ENCODE measurements at regions not wholly inside any gene's neighbourhood (a gene's known extent, or its start where the extent isn't known, plus 50 kb on each side); places are given as distances from the start of the nearest gene placed in this dataset.

DNA sequence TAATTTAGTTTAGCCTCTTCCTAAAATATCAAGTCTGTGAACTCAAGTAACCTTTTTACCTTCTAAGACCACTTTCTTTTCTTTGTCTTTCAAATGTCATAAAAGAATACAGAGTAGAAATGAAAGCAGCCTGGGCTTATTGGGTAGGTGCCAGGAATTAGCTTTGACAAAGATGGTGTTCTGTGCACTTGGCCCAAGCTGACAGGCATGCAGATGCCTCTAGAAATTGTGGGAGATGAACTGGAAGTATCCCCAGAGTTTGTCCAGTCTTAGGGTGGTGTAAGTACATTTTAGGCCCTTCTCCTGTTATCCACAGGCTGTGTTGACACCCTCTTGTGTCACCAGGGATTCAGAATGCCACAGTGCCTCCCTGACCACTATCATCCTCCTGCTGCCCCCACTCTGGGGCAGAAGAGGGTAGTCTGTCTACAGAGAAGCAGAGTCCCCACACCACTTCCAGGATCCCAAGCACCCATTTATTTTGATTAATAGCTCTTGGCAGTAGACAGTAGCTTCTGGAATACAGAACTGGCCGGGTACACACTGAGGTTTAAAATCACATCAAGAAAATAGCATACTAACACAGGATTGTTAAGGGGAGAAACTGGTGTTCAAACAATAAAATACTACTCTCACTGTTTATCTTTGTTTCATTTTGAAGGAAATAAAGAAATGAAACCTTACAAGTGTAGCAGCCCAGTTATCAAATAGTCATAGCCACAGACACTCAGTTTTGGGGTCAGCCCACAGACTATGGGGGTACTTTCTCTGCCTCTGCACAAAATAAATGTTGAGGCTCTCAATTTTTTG, 343.2 kb downstream of the KCNRG start:
- no peak for DNase-seq (ENCODE audit: low spot score)

DNA sequence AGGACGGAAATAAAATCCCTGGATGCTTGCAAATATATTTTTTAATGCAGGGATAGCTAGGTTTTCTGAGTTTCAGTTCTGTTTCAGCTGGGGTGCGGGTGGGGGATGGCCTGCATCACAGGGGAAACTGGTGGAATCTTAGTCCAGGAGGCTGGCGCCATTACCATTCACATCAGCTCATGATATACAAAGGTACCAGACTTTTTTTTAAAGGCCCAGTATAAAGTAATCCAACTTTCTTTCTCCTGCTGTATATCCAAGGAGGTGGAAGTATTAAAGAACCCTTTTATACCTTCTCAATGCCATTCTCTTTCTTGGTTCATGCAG, 343.8 kb downstream of the KCNRG start:
- no peak for DNase-seq (ENCODE audit: low spot score)

DNA sequence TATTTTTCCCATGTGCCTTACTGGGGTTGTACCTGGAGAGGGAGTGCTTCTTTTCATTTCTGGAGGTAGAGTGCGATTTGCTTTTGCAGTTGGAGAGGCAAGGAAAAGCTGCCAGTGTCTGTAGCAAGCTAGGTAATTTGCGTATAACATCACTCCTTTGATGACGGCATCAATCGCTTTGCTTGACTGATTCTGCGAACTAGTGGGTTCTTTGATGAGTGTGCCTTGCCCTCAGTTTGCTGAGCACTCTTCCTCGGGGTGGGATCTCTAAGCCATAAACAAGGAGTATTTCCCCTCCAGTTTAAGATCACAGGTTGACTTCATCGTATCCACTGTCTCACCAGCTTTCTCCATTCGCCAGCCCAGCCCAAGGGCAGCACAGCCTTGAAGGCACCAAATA, 344.5 kb downstream of the KCNRG start:
- no peak for DNase-seq (ENCODE audit: low spot score)

DNA sequence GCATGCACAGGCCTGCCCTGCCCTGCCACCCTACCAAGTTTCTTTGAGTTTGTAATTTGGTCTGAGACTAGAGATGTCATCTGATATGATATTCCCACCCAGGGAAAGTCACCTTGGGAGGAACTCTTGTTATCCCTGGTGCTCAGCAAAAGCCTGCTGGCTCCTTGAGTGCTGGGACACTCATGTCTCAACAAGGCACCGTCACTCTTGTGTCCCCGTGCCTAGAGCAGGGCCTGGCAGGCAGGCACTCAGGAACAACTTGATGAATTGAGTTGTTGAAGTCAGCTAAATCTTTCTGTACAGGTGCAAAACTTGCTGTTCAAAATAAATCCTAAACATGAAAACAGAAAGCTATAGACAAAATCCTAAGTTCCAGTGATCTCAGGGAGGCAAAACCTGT, 345.4 kb downstream of the KCNRG start:
- DNase-seq (ENCODE audit: low spot score): no peak

DNA sequence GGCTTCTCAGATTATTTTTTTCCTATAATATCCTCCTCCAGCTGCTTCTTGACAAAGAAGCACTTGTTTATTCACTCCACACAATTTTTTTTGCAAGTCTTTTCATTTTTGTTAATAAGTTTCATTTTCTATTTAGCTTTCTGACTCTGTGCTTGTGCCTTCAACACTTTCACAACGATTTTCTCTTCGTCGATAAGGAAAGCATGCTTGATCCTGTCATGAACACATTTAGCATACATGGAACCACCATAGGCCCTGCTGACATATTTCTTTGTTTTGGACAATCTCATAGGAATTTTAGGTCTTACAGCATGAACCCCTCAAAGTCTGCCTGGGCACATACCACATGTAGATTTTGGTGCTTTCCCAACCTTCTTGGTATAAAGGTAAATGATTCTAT, 346.0 kb downstream of the KCNRG start:
- no peak for DNase-seq (ENCODE audit: low spot score)

DNA sequence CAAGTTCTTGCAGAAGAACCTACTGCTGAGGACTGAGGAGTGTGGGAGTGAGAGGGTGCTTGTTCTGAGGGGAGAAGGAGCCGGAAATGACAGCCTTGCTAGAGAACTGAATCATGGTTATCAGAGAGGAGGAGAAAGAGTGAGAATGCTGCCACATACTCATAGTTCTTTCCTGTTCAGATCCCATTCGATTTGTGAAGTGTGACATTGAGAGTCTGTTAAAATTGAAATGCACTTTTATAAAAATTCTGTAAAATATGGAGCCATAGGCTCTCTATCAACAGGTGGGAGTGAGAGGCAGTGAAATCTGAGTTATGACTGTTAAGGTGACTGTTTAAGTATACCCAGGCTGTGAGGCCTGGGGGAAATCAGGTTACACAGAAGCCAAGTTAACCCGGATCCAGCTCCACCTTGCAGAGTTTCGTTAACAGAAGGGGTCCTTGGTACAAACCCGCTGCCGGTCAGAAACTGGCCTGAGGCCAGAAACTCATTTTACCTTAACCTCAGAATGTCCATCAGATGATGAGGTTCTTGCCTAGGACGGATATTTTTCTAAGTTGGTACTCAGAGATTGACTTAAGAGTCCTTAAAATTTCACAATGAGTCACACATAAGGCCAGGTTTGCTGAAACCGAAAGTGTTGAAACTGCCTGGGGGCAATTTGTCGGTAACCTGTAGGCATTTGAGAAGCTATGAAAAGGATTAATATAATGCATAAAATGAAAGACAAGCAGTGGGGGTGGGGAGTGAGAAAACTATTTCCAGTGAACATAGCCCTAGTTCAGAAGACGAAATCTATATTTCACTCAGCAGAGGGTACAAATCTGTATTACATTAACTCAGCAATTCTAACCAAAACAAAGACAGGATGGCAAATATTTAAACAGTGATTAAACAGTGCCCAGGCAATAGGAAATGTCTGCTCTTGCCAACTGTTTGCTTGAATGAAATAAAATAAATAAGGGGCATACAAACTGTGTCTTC, 350.5 kb downstream of the KCNRG start:
- no peak for DNase-seq (ENCODE audit: low spot score)

DNA sequence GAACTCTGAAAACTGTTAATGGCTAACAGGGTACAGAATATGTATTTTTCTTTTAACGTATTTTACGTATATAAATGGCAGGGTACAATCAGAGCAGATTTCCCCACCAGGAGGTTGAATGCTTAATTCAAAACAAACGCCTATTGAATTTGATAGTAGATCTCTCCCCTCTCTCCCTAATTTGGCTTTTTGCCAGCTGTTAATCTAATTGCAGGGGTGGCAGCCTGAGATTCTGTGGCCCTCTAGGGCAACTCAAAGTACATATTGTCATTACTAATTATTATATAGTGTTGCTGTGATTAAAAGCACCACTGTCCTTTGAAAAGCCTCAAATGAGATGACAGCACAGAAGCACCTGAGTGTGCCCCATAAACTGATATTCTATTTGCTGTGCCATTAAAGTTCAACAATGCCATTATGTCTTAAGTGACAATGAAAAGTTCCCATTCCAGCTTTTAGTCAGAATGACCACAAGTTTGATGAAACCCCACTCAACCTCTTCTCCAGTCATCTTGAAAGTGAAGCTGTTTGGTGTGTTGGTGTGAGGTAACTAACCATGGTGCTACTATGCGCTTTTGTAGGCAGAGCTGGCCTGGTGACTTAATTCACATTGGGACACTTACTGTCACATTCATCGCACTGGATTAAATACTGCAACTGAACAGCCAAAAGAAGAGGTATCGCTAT, 351.4 kb downstream of the KCNRG start:
- no peak for DNase-seq (ENCODE audit: low spot score)

DNA sequence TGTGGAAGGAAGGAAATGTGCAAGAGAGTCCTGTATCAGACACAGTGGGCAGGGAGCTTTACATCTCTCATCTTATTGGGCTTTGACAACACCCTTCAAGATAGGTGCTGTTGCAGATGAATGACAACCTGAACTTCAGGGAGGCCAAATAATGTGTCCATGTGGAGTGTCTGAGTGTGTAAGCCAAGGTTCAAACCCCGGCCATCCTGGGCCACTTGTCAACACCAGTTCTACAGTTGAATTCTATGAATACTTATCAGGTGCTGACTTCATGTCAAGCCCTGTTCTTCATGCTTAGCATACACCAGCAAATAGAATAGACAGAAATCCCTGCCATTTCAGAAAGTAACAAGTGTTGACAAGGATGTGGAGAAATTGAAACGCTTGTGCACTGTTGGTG, 354.4 kb downstream of the KCNRG start:
- no peak for DNase-seq (ENCODE audit: low spot score)

DNA sequence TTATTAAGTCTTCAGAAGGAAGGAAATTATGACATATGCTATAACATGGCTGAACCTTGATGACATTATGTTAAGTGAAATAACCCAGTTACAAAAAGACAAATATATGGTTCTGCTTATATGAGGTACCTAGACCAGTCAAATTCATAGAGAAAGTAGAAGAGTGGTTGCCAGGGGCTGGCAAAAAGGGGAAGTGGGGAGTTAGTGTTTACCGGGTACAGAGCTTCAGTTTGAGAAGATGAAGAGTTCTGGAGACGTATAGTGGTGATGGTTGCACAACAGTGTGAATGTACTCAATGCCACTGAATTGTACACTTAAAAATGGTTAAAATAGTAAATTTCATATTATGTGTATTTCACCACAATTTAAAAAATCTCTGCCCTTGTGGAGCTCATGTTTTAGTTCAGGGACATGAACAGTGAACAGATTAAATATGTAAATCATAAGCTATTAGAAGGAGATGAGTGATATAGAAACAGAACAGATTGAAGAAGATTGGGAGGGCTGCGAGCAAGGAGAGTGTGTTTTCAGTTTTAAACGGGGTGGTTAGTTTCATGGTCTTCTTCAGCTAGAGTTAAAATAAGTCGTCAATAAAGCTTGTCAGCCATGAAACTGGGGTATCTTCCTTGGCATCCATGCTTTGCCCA, 355.2 kb downstream of the KCNRG start:
- peak; percentile 55 for DNase-seq (ENCODE audit: low spot score)

DNA sequence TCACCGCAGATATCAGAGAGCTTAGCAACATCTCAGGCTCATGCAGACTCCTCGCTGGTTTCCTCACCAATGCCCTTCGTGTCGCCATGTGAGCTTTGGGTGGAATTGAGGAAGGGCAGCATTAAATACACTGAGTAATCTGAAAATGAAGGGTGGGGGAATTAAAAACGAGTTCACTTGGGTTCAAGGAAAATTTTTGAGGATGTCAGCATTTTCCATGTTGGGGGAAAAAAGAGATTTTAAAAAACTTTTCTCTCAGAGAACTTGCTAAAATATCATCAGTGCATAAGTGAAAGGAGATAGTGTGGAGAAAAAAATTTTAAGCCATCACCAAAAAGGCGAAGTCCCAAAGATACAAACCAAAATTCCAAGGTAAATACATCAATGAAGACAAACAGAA, 359.3 kb downstream of the KCNRG start:
- no peak for DNase-seq (ENCODE audit: low spot score)

DNA sequence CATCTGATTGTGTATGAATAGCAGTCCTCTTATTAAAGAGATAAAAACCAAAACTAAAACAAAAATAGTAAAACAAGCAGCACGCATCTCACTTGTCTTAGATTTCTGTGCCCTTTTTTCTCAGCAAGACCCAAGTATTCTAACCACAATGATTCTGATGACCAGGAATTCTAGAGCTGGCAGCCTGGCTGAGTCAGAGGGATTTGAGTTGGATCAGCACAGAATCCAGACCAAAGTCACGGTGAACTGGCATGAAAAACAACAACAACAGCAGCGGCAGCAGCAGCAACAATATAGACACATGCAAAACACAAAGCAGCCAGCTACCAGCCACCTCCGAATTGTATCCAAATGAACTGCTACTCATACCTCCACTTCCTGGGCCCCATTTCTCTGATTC, 360.5 kb downstream of the KCNRG start:
- no peak for DNase-seq (ENCODE audit: low spot score)

DNA sequence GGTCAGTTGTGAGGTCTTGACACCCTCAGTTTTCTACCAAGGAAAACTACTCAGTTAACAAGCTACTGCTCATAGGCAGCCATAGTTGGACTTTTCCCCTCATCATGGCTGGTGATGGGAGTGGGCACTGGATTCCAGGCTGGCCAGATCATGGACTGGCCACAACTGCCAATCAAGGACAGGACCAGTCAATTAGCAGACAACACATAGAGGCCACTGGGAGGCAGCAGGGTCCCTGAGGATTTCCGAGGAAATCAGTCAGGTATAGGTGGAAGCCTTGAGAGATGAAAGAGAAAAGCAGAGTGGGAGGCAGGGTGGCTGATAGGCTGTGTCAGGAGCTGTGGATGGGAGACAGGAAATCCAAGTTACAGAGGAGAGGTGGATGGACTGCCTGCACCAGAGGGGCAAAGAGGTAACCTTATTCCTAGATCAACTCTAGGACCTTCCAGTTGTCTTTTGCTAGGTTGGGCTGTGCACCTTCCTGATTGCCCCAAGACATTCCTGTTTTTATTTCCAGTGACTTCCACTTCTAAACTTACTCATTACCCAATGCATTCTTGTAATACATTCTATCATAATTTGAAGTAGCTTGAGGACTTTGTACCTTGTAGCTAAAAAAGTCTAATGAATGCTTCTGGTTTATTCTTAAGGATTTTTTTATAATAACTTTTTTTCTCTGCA, 361.8 kb downstream of the KCNRG start:
- DNase-seq (ENCODE audit: low spot score): no peak

DNA sequence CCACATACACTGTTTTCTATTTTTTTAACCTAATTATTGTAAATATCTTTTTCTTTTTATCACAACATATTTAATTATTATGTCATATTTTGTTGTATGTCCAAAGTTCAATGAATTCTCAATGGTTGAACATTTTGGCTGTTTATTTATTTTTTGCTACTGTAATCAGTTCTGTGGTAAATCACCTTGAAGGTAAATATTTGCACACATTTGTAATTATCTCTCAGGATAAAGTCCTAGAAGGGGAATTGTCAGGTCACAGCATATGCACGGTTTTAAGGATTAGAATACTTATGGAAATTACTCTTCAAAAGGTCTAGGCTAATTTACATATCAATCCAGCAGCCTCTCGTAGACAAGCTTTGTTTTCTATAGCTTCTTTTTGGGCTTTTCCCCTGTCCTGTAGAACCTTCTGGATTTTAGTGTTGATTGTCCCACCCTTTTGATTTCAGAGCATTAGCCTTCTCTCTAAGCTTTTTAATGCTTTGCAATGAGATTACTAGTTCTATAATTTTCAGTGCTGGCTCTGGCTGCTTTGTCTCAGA, 362.6 kb downstream of the KCNRG start:
- no peak for DNase-seq (ENCODE audit: low spot score)

DNA sequence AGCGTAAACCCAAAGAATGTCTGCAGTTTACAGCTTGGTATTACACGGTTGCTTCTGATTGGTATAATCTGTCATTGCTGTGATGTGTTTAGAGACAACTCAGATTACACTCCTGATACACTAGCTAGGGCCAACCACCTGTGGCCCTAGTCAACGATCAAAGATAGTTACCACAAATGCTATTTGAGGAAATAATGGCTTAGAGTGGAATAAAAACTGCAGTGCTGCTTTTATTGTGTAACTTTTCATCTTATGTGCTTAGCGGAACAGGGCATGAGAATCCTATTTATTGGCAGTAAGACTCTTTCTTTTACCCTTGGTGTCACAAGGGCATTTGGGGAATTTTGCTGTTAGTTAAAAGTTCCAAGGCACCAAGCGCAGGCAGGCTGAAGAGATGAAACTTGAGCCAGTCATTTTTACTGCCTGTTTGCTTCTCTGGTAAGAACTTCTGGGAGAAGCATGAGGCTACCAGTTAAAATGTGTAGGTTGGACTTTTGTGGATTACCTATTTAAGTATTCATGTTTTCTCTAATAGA, 363.3 kb downstream of the KCNRG start:
- no peak for DNase-seq (ENCODE audit: low spot score)

DNA sequence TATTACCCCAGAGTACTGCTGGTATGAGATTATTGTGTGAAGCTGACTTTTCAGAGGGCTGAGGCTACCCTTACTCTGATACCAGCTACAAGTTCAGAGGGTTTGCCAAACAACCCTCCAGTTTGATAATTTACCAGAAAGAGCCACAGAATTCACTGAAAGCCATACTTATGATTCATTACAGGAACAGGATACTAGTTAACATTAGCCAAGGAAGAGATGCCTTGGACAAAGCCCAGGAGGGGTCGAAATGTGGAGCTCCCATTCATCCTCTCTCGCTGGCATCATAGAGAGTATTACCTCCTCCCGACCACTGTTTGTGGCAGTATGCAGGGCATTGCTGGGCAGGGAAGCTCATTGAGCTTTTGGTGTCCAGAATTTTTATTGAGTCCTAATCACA, 364.3 kb downstream of the KCNRG start:
- no peak for DNase-seq (ENCODE audit: low spot score)

DNA sequence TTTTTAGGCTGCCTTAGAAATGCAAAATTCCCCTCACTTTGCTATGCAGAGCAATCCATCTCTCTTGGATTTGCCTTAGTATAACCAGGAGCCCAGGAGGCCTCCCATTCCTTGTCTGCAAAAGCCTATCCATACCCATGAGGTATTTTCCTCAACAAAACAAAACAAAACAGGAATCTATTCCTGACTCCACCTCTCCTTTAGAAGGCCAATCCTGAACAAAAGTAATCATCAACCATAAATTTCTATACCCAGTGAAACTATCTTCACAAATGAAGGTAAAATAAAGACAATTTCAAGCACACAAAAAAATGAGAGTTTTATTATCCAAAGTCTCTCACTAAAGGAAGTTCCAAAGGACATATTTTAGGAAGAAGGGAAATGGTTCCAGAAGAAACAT, 365.7 kb downstream of the KCNRG start:
- DNase-seq (ENCODE audit: low spot score): no peak

DNA sequence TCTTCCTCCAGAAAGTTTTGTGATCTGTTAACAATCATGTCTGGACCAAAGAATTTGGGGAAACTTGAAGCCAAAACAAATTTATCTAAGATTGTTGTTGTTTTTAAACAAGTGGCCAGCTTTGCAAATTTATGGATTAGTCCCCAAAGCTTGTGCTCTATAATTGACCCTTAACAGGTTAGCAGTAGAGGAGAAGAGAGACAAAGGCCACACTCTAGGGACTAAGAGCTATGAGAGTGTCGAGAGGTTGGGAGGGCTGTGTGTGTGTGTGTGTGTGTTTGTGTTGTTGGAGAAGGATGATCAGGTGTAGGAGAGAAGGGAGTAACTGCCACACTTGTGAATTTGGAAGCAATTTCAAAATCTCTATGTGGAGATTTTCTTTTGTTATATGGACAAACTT, 367.3 kb downstream of the KCNRG start:
- no peak for DNase-seq (ENCODE audit: low spot score)

DNA sequence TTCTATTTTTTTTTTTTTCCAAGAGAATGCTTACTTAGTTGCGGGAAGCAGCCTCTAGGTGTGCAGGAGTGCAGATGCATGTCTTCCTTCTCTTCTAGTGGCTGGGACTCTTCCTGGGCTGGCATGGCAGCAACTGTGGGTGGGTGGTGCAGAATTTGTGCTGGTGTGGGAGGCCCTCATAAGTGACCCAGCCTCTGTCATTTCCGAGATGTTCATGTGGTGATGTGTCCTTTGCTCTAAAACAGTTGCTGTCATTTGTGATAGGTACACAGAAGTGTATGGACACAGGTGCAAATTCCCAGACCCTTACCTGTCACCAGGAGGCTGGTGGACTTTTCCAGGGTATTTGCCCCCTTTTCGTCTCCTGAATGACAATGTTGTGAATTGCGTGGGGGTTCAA, 367.7 kb downstream of the KCNRG start:
- no peak for DNase-seq (ENCODE audit: low spot score)

DNA sequence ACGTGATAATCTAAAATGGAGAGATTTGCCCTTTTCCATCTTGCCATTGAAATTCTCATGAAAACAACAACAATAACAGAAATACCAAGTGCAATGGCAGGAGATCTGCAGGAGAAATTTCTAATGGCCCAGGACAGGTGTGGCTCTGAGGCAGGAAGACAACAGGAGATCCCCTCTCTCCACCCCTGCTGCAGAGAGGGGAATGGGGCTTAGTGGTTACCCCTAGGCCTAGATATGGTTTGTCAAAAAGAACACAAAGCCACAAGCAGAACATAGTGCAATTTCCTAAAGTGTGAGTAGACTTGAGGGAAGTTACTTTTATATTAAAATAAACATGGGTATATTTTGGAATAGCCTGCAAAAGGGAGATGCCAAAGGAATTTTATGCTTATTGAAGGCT, 369.5 kb downstream of the KCNRG start:
- no peak for DNase-seq (ENCODE audit: low spot score)

DNA sequence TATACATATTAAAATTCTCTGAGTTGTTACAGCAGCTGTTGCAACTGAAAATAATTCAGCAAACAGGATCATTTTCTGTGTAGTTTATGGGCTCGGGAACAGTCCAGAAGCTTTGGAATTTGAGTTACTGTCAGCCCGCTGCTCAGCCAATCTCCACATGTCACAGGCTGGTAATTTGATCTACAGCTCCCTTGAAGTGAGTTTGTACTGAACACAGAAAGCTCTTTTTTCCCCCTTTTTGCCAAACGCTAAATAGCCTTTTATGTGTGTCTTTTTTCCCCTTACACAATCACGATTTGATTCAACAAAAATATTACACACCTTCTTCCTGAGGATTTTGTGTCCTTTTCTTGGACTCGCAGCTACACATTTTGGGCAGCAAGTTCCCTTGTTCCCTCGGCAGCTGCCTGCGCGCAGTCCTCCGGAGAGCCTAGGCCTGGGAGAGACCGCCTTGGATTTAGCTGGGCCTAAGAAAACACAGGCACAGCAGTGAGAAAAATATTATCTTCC, 371.4 kb downstream of the KCNRG start:
- DNase-seq (ENCODE audit: low spot score): no peak

DNA sequence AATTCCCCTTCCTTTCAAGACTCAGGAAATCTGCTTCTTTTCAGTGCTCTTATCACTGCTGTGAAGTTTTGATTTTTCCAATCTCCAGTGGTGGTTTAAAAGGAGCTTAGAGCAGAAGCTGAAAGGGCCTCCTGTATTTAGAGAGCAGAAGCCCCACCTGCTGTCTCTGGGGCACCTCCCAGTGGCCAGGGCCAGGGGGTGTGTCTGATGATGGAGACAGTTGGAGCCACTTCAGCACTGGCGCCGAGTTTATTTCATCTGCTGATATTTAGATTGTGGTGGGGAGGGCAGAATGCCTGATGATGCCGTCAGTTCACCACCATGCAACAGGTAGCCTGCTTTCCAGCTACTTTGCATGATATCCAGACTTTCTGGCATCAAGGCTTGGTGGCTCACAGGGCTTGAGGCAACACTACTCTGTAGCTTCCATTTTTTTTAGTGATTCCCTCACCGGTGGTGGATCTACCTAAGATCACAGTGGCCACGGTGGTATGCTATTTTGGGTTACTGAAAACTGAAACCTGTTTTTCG, 371.9 kb downstream of the KCNRG start:
- DNase-seq (ENCODE audit: low spot score): peak; percentile 42

Data from NAMALWA (cell line).